ENCODE measurements at regions not wholly inside any gene's neighbourhood (a gene's known extent, or its start where the extent isn't known, plus 50 kb on each side); places are given as distances from the start of the nearest gene placed in this dataset.
"Not testable (repeated sequence)": the region's sequence is repeated elsewhere in the genome, so short reads cannot be mapped to it uniquely, and the experiment has no call there.

GRCh38 chr5:174453690-174454089 lies 270.7 kb upstream of the MSX2 start:
- no peak for DNase-seq

- DNase-seq: no peak
Measured at GRCh38 chr5:174454464-174454863, 269.9 kb upstream of the MSX2 start.

DNA sequence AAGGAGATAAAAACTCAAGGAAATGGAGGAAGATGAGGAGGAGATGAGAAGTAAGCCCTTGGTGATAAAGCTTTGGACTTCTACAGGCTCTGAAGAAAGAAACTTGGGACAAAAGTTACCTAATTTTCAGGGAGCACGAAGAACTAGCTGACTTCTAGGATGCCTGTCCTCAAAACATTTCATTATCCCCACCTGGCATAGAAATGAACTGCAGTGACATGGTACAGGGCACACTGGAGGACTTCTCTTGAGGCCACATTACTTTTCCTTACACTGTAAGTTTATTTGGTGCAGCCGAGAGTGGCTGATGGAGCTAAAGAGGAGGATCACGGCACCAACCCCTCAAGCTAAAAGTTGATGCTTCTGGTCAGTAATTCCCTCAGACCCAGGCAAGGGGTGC lies 269.5 kb upstream of the MSX2 start:
- DNase-seq: no peak

GRCh38 chr5:174455301-174455700 lies 269.1 kb upstream of the MSX2 start:
- DNase-seq: no peak

DNA sequence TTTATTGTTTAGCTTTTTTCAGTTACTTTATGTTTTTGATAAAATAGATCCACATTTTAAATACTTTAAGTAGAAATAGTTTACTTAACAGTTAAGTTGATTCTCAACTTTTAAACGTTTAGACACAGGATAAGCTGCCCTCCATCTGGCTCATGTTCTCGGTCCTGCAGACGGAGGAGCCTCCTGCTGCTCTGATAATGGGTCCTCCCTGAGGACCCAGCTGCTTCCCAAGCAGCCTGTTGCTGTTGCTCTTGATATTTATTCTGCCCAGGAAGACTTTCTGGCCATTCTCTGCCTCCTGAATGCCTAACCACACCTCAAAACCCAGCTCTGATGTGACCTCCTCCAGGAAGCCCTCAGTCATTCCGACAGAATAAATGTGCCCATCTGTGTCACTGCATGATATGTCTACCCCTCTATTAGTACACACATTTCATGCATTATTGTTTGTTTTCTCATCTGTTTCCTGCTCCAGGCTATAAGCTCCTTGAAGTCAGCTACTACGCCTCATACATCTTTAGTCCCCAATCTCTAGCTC lies 267.2 kb upstream of the MSX2 start:
- no peak for DNase-seq

- DNase-seq: no peak
Measured at GRCh38 chr5:174459071-174459702, 265.2 kb upstream of the MSX2 start.

DNA sequence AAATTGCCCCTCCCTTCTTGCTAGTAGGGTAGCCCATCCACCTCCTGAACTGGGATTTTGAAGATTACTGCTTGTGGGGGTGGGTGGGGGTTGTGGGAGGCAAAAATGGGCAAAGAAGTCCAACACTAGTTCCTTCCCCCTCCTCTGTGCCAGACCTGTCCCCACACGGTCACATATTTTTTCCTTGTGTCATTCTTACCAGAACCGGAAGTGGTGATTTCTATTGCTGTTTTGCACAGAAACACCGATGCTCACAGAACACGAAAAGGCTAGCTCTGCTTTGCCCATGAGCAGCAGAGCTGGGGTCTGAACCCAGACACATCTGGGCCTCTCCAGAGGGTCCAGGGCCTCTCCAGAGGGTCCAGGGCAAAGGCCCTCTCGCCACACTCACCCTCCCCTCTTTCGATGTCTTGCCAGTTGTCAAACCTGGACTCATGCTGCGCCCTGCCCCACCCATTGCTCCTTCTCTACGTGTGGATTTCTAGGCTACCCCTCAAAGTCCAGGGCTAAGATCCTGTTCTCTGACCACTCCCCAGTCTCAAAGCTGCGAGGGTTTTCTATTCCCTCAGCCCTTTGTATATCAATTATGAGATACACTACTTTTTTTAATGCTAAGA lies 264.4 kb upstream of the MSX2 start:
- DNase-seq: no peak

GRCh38 chr5:174462129-174462528 lies 262.3 kb upstream of the MSX2 start:
- no peak for DNase-seq

DNA sequence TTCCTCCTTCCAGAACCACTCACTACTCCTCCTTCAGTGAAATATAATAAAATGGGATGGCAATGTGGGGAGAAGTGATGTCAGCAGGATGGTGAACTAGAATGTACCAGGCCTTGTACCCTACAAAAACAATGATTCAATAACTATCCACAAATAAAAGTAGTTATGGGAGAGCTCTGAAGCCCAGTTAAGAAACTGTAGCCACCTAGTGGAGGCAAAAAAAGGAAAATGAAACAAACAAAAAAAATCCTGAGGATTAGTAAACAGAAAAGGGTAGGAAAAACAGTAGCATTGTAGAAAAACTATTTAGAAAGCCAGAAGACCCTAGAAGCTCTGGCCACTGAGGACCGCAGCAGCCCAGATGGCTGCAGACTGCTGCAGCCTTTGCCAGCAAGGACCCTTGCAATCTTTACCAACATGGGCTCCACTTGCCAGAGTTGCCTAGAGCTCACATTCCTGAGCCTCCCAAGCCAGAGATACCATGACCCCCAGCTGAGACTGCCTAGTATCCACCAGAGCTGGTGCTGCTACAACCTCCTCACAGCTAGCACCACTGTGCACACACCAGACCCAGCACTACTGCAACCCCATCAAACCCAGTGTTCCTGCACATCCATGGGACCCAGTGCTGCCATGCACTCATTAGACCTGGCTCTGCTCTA lies 259.7 kb upstream of the MSX2 start:
- DNase-seq: no peak

DNA sequence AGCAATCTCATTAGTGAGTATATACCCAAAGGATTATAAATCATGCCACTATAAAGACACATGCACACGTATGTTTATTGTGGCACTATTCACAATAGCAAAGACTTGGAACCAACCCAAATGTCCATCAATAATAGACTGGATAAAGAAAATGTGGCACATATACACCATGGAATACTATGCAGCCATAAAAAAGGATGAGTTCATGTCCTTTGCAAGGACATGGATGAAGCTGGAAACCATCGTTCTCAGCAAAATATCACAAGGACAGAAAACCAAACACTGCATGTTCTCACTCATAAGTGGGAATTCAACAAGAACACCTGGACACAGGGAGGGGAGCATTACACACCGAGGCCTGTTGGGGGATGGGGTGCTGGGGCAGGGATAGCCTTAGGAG lies 252.9 kb upstream of the MSX2 start:
- not testable (repeated sequence) for DNase-seq

DNA sequence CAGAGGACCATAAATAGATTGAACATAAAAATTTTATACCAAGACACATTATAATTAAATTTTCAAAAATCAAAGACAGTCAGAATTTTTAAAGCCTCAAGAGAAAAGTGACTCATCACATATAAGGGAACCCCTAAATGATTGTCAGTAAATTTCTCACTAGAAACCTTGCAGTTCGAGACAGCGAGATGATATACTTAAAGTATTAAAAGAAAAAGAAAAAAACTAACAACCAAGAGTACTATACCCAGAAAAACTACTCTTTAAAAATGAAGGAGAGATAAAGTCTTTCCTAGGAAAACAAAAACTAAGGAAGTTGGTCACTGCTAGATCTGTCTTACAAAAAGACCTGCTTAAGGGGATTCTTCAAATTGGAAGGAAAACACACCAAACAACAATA lies 251.4 kb upstream of the MSX2 start:
- no peak for DNase-seq

- DNase-seq: not testable (repeated sequence)
Measured at GRCh38 chr5:174476001-174476400, 248.4 kb upstream of the MSX2 start.

DNA sequence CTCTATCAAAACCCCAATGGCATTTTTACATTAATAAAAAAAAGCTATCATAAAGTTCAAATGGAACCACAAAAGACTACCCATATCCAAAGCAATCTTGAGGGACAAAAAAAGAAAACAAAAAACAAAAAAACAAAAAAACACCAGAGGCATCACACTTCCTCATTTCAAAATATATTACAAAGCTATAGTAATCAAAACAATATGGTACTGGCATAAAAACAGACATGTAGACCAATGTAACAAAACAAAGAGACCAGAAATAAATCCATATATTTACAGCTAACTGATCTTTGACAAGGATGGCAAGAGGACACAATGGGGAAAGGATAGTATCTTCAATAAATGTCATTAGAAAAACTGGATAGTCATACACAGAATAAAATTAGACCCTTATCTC lies 245.1 kb upstream of the MSX2 start:
- DNase-seq: no peak

DNA sequence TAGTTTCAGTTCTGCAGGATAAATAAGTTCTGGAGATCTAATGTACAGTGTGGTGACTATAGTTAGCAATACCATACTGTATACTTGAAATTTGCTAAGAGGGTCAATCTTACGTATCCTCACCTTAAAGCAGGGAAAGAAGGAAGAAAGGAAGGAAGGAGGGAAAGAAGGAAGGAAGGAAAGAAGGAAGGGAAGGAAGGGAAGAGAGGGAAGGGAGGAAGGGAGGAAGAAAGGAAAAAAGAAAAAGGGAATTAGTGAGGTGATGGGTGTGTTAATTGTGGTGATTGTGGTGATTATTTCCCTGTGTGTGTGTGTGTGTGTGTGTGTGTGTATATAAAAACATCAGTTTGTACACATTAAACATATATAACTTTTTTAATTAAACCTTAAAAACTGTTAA lies 242.6 kb upstream of the MSX2 start:
- DNase-seq: no peak

DNA sequence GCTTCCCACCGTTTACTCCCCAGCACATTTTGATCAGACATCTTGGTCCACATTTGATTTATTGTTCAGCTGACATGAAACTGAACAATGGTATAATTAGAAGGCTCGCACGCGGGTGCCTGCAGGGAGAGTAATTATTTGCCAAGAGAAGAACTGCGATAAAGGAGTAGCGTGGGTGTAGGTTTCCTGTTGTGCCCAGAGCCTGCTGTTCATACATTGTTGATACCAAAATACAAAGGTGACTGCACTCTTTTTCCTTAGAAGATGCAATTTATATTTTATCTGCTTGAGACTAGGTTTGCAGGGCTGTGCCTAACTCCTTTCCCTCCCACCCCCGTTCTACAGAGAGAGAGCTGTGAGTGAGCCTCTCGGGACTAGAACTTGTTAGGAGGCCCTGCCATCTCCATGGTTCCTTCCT lies 241.8 kb upstream of the MSX2 start:
- DNase-seq: no peak

DNA sequence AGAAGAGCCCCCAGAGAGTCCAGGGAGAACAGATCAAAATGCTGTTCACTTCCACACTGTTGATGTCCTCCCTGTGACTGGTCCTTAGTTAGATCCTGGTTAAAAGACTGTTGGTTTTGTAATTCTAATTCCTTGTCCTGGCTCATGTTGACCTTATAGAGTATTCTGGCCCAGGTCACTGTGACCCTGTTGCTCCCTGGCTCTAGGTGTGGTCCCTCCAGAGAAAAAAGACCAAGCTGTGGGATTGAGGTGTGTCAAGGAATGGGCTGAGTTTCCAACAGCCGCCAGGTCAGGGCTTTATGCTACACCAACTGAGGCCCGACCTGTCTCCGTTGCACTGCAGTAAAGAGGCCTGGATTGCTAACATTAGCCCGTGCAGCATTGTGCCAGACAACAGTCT lies 241.0 kb upstream of the MSX2 start:
- DNase-seq: no peak

GRCh38 chr5:174489215-174489614 lies 235.2 kb upstream of the MSX2 start:
- no peak for DNase-seq

- DNase-seq: no peak
Measured at GRCh38 chr5:174489920-174490597, 234.3 kb upstream of the MSX2 start.

GRCh38 chr5:174490728-174491127 lies 233.7 kb upstream of the MSX2 start:
- DNase-seq: no peak

DNA sequence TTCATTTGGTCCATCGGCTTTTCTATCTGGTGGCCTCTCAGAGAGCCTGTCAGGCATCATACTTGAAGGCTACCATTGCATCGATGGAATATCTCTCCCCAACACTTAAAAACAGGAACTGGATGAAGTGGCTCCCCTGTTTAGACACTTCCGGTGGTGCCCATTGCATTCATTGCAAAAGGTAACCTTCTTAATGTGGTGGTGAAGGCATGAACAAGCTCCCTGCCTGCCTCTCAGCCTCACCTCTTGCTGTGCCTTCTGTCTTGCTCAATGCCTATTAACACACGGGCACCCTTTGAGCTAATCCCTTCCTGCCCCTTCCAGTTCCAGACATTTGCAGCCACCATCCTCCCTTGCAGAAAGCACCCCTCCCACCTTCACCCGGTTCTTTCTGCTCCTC lies 233.1 kb upstream of the MSX2 start:
- DNase-seq: no peak

GRCh38 chr5:174491761-174492350 lies 232.5 kb upstream of the MSX2 start:
- DNase-seq: no peak

- DNase-seq: no peak
Measured at GRCh38 chr5:174493530-174493929, 230.9 kb upstream of the MSX2 start.

- not testable (repeated sequence) for DNase-seq
Measured at GRCh38 chr5:174497939-174498338, 226.4 kb upstream of the MSX2 start.
